Stimulated activated CD4-positive, alpha-beta T cell treated with anti-CD3 and anti-CD28 coated beads, Interleukin-15, amount 100 ng/mL, for 1 hour (primary cell): ENCODE measurements at regions not wholly inside any gene's neighbourhood (a gene's known extent, or its start where the extent isn't known, plus 50 kb on each side); places are given as distances from the start of the nearest gene placed in this dataset.
A peak's percentile ranks its signal among the peaks of the same experiment; 100 is the strongest.
"Not testable (repeated sequence)": the region's sequence is repeated elsewhere in the genome, so short reads cannot be mapped to it uniquely, and the experiment has no call there.

Experiments used
- DNase-seq, 2 donors: peaks; one replicate each; pipeline ENCODE4 v3.0.0-alpha.2; 2020; ENCODE audit warnings: low read depth in 1 of 2, low spot score in 1 of 2

- DNase-seq: no peak
Observed at GRCh38 chr10:32217216-32217615, 129.7 kb downstream of the EPC1 start.

GRCh38 chr10:32213838-32214237 is 133.1 kb downstream of the EPC1 start:
- not testable (repeated sequence) for DNase-seq

- no peak for DNase-seq
Observed at GRCh38 chr10:32211046-32211363, 136.0 kb downstream of the EPC1 start.

- no peak for DNase-seq
Observed at GRCh38 chr10:32210306-32211045, 136.5 kb downstream of the EPC1 start.

- not testable (repeated sequence) for DNase-seq
Observed at GRCh38 chr10:32208005-32208404, 139.0 kb downstream of the EPC1 start.

GRCh38 chr10:32207544-32207943 is 139.4 kb downstream of the EPC1 start:
- peak; percentile 20 to 41 for DNase-seq

GRCh38 chr10:32205670-32206069 is 141.3 kb downstream of the EPC1 start:
- DNase-seq: no peak

- no peak for DNase-seq
Observed at GRCh38 chr10:32204606-32205005, 142.4 kb downstream of the EPC1 start.

GRCh38 chr10:32199714-32200394 is 143.6 kb upstream of the KIF5B start:
- no peak for DNase-seq

GRCh38 chr10:32197423-32197822 is 141.2 kb upstream of the KIF5B start:
- DNase-seq: no peak

GRCh38 chr10:32190890-32191491 is 134.8 kb upstream of the KIF5B start:
- no peak for DNase-seq

- no peak for DNase-seq
Observed at GRCh38 chr10:32189400-32190084, 133.3 kb upstream of the KIF5B start.

GRCh38 chr10:32188601-32189000 is 132.4 kb upstream of the KIF5B start:
- DNase-seq: not testable (repeated sequence)

GRCh38 chr10:32187686-32188085 is 131.5 kb upstream of the KIF5B start:
- DNase-seq: no peak

GRCh38 chr10:32183652-32184051 is 127.4 kb upstream of the KIF5B start:
- DNase-seq: not testable (repeated sequence)

GRCh38 chr10:32182476-32182875 is 126.3 kb upstream of the KIF5B start:
- DNase-seq: no peak

GRCh38 chr10:32180390-32181280 is 124.4 kb upstream of the KIF5B start:
- no peak for DNase-seq

- no peak for DNase-seq
Observed at GRCh38 chr10:32179836-32180235, 123.6 kb upstream of the KIF5B start.

- not testable (repeated sequence) for DNase-seq
Observed at GRCh38 chr10:32177594-32177993, 121.4 kb upstream of the KIF5B start.

GRCh38 chr10:32175629-32176028 is 119.4 kb upstream of the KIF5B start:
- DNase-seq: no peak

GRCh38 chr10:32174349-32174893 is 118.2 kb upstream of the KIF5B start:
- no peak for DNase-seq
